ENCODE measurements at regions not wholly inside any gene's neighbourhood (a gene's known extent, or its start where the extent isn't known, plus 50 kb on each side); places are given as distances from the start of the nearest gene placed in this dataset.

DNA sequence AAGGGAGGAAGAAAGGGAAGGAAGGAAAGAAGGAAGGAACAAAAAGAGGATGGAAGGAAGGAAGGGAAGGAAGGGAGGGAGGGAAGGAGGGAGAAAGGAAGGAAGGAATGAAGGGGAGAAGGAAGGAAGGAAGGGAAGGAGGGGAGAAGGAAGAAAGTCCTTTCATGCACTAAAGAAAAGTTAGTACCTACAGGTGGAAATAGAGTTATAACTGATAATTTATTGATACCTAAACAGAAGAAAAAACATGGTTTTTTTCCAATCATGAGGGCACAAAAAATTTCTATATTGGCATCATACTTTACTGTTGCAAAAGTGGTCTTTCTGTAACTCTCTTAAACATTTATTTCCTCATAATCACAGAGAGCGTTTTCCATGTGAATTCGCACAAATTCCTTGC is 659.4 kb downstream of the MAFB start:
- H3K36me3 ChIP-seq (ENCODE audit: insufficient read depth, low read length) = no peaks in the 10 kb centered on the region
- H3K79me2 ChIP-seq (ENCODE audit: insufficient read depth, low read length) = no peaks in the 10 kb centered on the region
- DNase-seq (ENCODE audit: insufficient read length, low spot score, missing footprints) = no peak
- H3K4me3 ChIP-seq (ENCODE audit: insufficient read depth, low read length) = no peak overlapping the region
- H2AFZ ChIP-seq (ENCODE audit: low read length) = no peak overlapping the region
- no peaks in the 10 kb centered on the region for H3K4me1 ChIP-seq (ENCODE audit: insufficient read depth, low read length)
- no peak overlapping the region for H3K27ac ChIP-seq (ENCODE audit: low read depth, low read length)
- no peak for TF ChIP-seq CTCF (IDR thresholded peaks at IDR 0.05; ENCODE audit: extremely low read depth, low read depth, low read length)
- H3K4me2 ChIP-seq (ENCODE audit: insufficient read depth, low read length) = no peak overlapping the region
- no peaks in the 10 kb centered on the region for H3K9me3 ChIP-seq (ENCODE audit: low read depth, low read length)
- H3K27me3 ChIP-seq (ENCODE audit: insufficient read depth, low read length) = no peaks in the 10 kb centered on the region
- H4K20me1 ChIP-seq (ENCODE audit: insufficient read depth, low read length) = no peaks in the 10 kb centered on the region

DNA sequence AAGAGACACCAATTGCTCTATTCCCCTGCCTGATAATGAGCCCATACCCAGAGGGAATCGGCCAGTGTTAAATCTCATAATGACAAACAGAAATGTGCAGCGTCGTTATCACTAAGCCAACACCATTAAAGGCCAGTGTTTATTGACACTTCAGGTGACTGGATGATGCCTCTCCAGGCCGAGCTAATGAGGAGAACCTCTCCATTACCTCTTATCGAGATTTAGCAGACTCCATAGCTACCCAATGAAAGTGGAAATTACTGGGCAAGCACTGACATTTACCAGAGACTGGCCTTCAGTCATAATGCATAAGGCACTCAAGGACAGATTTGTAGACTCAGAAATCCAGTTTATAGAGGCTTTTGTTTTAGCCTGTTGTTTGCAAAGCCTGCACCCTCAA is 669.5 kb downstream of the MAFB start:
- no peaks in the 10 kb centered on the region for H3K9me3 ChIP-seq (ENCODE audit: low read depth, low read length)
- H2AFZ ChIP-seq (ENCODE audit: low read length) = no peak overlapping the region
- H3K4me2 ChIP-seq (ENCODE audit: insufficient read depth, low read length) = no peak overlapping the region
- no peak for DNase-seq (ENCODE audit: insufficient read length, low spot score, missing footprints)
- no peak overlapping the region for H3K4me3 ChIP-seq (ENCODE audit: insufficient read depth, low read length)
- H3K4me1 ChIP-seq (ENCODE audit: insufficient read depth, low read length) = no peaks in the 10 kb centered on the region
- no peaks in the 10 kb centered on the region for H3K36me3 ChIP-seq (ENCODE audit: insufficient read depth, low read length)
- no peaks in the 10 kb centered on the region for H3K79me2 ChIP-seq (ENCODE audit: insufficient read depth, low read length)
- TF ChIP-seq CTCF (IDR thresholded peaks at IDR 0.05; ENCODE audit: extremely low read depth, low read depth, low read length) = no peak
- no peaks in the 10 kb centered on the region for H3K27me3 ChIP-seq (ENCODE audit: insufficient read depth, low read length)
- H4K20me1 ChIP-seq (ENCODE audit: insufficient read depth, low read length) = no peaks in the 10 kb centered on the region
- H3K27ac ChIP-seq (ENCODE audit: low read depth, low read length) = no peak overlapping the region

DNA sequence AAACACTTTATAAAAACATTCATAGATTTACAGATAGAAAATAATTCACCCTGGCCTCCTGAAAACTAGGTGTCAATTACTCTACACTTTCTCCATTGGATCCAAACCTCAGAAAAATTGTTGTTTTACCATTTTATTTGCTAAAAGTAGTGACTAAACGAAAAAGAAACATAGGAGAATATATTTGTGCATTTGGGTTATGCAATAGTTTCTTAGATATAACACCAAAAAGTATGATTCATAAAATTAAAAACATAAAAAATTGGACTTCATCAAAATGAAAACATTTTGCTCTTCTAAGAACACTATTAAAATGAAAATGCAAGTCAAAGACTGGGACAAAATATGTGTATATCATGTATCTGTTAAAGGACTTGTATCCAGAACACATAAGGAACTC is 671.3 kb downstream of the MAFB start:
- no peaks in the 10 kb centered on the region for H3K27me3 ChIP-seq (ENCODE audit: insufficient read depth, low read length)
- no peak overlapping the region for H3K4me3 ChIP-seq (ENCODE audit: insufficient read depth, low read length)
- H3K79me2 ChIP-seq (ENCODE audit: insufficient read depth, low read length) = no peaks in the 10 kb centered on the region
- no peak for TF ChIP-seq CTCF (IDR thresholded peaks at IDR 0.05; ENCODE audit: extremely low read depth, low read depth, low read length)
- no peak overlapping the region for H3K4me2 ChIP-seq (ENCODE audit: insufficient read depth, low read length)
- no peaks in the 10 kb centered on the region for H3K9me3 ChIP-seq (ENCODE audit: low read depth, low read length)
- H3K4me1 ChIP-seq (ENCODE audit: insufficient read depth, low read length) = no peaks in the 10 kb centered on the region
- H2AFZ ChIP-seq (ENCODE audit: low read length) = no peak overlapping the region
- no peaks in the 10 kb centered on the region for H3K36me3 ChIP-seq (ENCODE audit: insufficient read depth, low read length)
- H3K27ac ChIP-seq (ENCODE audit: low read depth, low read length) = no peak overlapping the region
- DNase-seq (ENCODE audit: insufficient read length, low spot score, missing footprints) = no peak
- H4K20me1 ChIP-seq (ENCODE audit: insufficient read depth, low read length) = no peaks in the 10 kb centered on the region

- no peaks in the 10 kb centered on the region for H3K36me3 ChIP-seq (ENCODE audit: insufficient read depth, low read length)
- H2AFZ ChIP-seq (ENCODE audit: low read length) = no peak overlapping the region
- no peak for DNase-seq (ENCODE audit: insufficient read length, low spot score, missing footprints)
- TF ChIP-seq CTCF (IDR thresholded peaks at IDR 0.05; ENCODE audit: extremely low read depth, low read depth, low read length) = no peak
- H3K4me1 ChIP-seq (ENCODE audit: insufficient read depth, low read length) = no peaks in the 10 kb centered on the region
- H3K4me2 ChIP-seq (ENCODE audit: insufficient read depth, low read length) = no peak overlapping the region
- H3K4me3 ChIP-seq (ENCODE audit: insufficient read depth, low read length) = no peak overlapping the region
- H3K9me3 ChIP-seq (ENCODE audit: low read depth, low read length) = no peaks in the 10 kb centered on the region
- no peaks in the 10 kb centered on the region for H3K79me2 ChIP-seq (ENCODE audit: insufficient read depth, low read length)
- H4K20me1 ChIP-seq (ENCODE audit: insufficient read depth, low read length) = no peaks in the 10 kb centered on the region
- no peaks in the 10 kb centered on the region for H3K27me3 ChIP-seq (ENCODE audit: insufficient read depth, low read length)
- H3K27ac ChIP-seq (ENCODE audit: low read depth, low read length) = no peak overlapping the region
These were observed 672.1 kb downstream of the MAFB start for GRCh38 chr20:40016890-40017289.
